ENCODE measurements at regions not wholly inside any gene's neighbourhood (a gene's known extent, or its start where the extent isn't known, plus 50 kb on each side); places are given as distances from the start of the nearest gene placed in this dataset.

DNA sequence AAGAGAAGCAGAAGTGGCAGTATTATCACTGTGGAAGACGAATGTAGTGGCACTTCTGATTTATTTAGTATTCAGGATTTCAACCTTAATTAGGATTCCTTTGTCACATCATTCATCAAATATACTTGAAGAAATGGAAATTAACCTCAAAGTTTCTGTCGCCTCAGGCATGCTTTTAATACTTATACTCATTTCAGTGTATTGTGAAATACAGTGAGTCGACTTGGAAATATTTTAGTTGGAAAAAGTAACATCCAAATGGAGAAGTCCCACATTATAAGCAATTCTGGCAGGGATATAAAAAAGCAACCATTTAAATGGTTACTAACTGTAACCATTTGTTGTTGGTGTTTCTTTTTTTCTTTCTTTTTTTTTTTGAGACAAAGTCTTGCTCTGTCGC is 648.8 kb downstream of the ARL4A start:
- no peak for DNase-seq

DNA sequence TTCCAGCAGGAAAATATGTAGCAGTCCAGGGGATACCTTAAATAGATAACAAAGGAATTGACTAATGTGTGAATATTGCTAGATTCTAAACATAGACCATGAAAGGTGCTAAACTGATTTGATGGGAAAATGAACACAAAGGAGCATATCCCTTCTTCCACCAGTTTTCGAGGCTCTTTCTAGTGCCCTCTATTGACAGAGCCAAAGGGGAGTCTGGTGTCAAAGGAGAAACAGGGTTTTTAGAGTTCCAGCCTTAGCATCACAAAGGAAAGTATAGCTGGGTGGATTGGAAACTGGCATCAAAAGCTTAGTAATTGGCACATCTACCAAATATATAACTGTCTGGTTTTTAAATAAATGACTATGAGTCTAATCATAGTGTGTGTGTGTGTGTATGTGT is 636.8 kb downstream of the ETV1 start:
- DNase-seq = no peak

DNA sequence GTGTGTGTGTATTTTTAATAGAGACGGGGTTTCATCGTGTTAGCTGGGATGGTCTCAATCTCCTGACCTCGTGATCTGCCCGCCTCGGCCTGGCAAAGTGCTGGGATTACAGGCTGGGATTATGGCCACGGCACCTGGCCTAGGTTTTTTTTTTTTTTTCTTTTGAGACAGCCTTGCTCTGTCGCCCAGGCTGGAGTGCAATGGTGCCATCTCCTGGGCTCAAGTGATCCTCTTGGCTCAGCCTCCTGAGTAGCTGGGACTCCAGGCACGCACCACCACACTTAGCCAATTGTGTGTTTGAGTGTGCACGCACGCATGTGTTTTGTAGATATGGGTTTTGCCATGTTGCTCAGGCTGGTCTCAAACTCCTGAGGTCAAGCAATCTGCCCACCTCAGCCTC is 629.8 kb downstream of the ETV1 start:
- DNase-seq = no peak

DNA sequence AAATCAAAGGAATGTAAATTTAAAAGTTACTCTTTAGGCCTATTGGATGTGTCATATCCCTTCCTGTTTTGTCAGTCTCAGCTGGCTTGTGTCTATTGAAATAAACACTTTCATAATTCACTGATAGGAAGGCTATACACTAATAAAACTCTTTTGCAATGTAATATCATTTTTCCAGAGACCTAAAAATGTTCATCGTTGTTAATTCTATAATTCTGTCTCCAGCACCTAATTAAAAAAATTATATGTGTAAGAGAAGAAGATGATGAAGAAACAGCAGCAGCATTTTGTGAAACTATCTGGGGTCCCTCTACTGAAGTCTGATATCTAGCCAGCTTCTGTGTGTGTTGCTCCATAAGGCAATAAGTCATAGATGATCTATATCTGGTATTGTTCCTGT is 602.7 kb downstream of the ETV1 start:
- DNase-seq = no peak

DNA sequence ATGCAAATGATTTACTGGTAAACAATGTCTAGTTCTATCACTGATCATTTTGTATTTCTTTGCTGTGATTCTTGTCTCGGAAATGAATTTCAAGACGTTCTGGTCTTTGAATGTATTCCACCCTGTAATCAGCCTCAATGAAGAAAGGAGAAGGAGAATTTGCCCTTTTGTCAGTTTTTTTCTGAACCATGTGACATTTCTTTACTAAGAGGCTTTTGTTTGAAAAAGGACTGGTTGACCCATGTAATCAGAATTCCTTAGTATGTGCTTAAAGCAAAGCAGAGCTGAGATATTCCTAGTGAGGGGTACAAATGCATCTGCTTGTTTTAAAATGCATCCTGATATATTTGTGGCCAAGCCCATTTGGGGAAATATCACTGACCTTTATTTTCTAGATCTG is 581.6 kb downstream of the ETV1 start:
- DNase-seq = no peak

DNA sequence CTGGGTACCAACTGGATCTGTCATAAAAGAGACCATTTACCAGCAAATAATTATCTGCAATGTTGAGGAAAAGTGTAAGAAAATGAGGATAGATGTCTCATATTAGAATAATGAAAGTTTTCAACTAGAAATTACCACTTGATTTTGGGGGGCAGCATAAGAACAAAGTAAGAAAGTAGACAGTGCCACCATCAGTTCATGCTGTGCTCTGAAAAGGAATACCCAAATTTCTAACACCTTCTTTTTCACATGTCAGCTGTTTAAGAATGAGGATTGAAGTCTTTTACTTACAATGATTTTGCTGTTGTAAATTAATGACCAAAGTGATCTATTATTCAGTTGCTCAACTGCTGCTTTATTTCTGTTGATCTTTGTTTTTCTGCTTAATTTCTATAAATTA is 578.3 kb downstream of the ETV1 start:
- no peak for DNase-seq

DNA sequence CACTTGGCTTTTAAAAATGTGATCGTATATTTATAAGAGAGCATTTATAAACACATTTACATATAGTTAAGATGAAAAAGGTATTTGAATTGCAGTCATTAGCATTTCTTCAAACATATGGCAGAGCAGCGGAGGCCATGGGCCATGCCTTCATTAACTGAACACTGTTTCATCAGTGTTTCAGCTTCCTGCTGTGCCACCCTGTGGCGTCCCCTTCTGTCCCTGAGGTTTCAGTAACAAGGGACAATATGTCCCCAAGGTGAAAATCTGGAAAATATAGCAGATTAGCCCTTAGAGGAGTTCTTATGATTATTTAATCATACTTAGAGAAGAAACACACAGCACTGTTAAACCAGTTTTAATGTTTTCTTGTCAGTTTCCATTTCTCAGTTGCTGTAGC is 577.8 kb downstream of the ETV1 start:
- DNase-seq = no peak

DNA sequence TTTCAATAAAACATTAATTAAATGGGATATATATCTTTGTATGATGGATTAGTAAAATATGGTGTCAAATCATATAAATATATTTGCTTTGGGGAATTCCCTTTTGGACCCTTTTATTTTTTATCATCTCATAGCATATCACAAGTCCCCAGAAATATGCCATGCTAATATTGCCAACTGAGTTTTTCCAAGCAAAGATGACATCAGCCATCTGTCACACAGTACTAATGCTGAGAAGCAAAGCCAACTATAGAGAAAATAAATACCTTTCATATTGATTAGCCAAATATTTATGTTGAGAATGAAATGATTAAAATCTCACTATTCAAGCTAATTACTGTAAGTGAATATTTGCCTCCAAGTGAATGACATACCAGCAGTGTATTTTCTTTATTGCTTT is 575.3 kb downstream of the ETV1 start:
- DNase-seq = no peak

DNA sequence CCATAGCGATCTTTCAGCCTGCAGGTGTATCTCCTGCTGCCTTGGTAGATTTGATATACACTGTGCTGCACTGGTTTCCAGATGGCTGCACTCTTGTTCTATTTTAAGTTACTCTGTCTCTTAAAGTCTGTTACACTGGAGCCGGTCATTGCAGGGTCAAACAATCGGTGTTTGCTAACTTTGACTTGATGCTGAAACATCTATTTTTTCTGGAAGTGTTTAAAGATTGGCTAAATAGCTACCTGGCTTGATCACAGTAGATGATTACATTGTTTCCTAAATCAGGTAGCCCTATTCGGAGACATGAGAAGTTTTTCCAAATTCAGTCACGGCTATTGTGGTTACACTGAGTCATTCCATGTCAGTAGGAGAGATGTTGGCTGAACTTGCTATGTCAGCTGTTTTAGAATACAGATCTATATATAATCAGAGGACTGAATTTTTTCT is 574.8 kb downstream of the ETV1 start:
- no peak for DNase-seq

DNA sequence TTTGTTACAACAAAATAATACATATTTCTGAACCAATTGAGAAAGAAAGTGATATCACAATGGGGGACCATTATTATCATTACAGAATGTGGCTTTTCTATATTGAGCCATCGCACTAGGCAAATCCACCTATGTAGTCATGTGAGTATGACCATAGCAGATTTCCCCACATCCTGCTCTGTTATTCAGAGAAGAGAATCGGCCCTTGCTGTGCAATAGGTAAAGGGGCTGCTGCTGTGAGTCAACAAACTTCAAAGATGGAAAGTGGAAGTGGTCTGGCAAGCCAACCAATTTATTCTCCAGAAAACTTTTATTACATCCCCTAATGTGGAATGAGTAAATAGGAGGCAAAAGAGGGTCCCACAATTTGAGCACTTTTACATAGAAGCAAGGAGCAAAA is 573.4 kb downstream of the ETV1 start:
- no peak for DNase-seq

DNA sequence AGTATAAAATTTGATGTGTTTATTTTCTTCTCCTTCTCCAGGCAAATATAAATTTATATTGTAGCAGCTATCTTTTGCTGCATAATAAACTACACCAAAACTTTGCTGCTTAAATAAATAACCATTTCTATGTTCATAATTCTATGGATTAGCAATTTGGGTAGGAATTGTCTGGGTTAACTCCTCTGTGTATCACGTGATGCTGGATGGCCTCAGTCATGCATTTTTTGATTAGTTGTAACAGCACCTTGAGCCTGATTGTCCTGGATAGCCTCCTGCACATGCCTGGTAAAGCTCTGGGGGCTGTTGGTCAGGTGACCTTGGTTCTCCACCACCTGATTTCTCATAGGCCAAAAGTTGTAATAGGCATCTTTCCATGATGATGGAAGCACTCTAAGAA is 572.9 kb downstream of the ETV1 start:
- DNase-seq = no peak

DNA sequence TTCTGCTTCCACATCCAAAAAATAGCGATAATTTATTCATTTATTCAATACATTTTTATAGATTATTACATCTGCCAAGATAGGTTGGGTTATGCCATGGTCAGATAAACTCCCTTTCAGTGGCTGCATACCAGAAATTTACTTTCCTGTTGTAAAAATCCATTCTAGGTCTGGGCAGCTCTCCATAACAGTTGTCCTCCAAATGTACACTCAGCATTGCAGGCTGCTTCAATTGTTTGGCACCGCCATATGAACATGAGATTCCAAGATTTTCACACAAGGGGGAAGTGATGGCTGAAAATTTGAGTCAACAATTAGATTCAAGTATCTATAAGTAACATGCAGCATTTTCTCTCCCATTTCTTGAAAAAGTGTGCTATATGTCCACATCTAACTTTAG is 568.7 kb downstream of the ETV1 start:
- no peak for DNase-seq

DNA sequence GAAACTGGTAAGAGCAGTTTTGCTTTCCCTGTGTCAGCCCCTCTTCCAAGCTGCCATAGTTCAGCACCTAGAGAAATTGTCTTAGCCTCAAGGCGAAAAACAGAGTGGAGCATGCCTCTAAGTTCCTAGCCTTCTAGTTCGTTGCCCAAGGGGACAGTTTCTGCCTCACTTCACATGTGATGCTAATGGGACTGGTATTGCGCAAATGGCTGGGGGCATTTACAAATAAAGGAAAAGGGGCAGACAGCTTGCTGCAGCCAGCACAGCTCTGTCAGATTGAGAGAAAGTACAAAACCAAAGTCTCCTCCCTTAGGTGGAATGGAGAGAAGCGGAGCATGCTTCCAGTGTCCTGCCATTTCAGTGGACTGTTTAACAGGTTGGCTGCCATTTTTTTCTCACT is 567.7 kb downstream of the ETV1 start:
- no peak for DNase-seq

DNA sequence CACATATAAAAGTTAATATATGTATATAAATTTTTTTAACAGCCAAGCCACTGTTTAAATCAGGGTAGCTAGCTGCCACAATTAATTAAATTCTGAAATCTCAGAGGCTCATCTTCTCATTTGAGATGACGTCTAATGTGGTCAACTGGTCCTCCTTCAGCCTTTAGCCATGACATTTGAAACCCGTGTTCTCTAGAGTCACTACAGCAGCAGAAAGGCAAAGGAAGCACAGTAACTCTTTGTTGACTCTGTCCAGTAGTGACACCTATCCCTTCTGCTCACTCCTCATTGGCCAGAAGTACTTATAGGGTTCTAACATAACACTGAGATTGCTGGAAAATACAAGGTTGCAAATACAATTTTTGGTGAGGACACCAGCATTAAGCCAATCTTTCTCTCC is 555.5 kb downstream of the ETV1 start:
- DNase-seq = no peak

DNA sequence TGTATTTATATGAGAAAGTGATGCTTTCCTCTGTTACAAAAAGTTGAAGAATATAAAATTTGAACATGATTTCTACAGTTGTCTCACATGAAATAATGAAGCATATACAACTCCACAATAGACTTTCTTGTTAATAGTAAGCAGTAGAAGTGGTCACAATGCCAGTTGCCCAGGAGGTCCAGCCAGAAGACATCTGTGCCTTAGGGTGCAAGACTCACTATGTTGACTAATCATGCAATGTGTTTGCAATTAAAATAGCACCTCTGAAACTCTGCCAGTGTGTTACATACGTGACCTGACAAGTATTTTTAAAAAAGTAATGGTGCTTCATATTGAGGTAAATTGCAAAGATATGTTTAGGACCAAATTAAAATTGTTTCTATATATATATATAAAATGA is 547.2 kb downstream of the ETV1 start:
- DNase-seq = no peak

DNA sequence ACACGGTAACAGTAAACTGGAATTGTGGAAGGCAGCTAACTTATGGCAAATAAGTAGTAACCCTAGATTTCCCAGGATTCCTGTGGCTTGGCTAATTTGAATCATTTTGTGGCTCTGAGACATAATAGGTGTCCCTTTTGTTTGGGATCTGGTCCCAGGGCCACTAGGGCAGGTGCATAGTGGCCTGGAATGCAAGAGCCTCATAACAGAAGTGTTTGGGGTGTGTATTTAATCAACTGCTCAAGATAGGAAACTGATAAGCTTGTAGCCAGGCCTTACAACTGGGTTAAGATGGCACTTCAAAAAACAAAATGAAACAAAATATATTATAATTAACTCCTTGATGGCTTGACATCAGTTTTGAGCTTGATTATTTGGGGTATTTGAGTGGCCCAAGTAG is 541.8 kb downstream of the ETV1 start:
- no peak for DNase-seq

DNA sequence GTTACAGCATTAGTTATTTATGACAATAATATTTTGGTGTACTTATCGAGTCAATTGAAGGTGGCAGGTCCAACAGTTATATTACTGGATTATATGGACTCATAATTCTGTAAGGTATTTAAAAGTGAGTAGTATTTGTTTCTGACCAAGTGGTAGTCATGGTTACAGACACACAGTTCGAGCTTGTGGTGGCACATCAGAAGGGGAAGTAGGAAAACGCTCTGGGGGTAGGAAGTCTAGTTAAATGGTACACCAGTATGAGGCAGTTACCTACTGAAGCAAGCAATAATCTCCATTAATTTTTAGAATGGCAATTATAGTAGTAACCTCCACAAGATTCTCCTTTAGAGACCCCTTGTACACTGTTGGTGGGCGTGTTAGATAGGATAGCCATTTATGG is 541.2 kb downstream of the ETV1 start:
- DNase-seq = no peak

DNA sequence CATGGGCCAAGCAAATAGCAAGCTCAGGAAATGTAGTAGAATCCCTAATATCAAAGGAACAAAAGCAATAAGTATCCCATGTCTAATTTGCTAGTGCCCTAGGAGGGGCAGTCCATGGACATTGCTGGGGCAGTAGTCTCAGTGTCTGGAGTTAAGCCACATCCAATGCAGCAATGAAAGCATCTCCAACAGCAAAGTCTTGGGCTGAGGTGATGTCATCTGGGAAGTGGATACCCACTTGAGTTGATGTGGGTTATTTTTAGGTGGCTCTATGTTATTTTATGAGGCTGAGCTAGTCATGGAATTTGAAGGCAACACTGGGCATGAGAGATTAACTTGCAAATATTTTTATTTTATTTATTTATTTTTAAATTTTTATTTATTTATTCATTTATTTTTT is 540.0 kb downstream of the ETV1 start:
- DNase-seq = no peak

DNA sequence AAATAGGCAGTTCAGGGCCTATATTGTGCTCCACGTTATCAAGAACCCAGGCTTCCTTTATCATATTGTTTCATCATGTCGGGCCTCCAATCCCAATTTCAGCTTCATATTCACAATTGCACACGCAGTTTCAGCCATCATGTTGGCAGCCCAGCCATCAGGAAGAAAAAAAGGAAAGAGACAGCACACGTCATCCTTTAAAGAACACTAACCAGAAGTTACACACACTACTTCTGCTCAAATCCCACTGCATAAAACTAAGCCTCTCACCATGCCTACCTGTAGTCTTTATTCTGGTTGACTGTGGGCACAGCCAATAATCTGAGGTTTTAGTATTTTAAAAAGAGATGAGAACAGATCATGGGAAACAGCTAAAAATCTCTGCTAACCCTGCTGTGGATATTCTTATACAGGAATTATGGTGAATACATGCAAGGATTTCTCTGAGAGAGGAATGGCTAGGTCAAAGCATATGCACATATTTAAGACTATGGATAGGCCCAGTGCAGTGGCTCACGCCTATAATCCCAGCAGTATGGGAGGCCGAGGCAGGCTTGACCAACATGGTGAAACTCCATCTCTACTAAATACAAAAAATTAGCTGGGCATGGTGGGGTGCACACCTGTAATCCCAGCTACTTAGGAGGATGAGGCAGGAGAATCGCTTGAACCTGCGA is 534.4 kb downstream of the ETV1 start:
- no peak for DNase-seq

DNA sequence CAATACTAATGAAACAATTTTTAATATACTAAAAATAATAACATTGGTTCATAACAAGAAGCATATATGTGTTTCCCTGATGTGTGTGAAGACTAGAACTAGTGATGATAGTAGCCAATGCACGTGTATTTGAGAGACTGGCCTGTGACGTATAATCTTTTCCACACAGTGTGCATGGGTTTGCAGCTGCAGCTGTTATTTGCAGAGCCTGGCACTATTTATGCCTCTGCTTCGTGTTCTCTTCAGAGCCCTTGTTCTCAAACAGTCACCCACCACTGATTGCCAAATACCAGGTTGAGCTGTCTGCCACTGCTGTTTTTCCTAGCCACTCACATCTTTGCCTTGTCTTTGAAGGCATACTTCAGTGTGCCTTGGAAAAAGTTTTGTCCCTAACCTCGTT is 531.7 kb downstream of the ETV1 start:
- no peak for DNase-seq

DNA sequence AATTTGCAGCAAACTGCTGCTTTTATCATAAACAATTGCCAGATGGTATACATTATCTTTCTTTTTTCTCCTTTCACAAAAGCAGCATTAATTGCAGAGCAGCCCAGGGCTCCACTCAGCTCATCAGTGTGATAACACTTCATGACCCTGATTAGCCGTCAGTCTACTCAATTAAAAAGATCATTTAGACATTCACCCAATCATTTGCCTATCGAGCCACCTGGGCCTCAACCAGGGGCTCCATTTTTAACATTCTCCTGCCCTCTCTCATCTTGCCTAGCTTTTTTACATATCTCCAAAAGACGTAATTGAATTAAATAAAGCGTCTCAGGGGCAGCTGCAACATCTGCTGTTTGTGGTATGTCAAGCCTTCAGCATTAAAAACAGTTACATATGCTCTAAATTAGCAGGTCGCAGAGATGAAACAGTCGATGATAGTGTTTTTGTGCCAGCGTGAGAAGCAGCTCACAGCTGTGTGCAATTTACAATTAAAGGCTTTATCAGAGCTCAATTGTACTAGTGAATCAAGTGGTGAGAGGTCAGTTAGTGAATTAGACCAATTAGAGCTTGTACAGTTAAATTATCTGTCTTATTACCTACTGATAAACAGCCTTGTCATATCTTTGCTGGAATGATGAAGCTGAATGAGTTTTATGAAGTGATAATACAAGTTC is 522.5 kb downstream of the ETV1 start:
- DNase-seq = no peak

DNA sequence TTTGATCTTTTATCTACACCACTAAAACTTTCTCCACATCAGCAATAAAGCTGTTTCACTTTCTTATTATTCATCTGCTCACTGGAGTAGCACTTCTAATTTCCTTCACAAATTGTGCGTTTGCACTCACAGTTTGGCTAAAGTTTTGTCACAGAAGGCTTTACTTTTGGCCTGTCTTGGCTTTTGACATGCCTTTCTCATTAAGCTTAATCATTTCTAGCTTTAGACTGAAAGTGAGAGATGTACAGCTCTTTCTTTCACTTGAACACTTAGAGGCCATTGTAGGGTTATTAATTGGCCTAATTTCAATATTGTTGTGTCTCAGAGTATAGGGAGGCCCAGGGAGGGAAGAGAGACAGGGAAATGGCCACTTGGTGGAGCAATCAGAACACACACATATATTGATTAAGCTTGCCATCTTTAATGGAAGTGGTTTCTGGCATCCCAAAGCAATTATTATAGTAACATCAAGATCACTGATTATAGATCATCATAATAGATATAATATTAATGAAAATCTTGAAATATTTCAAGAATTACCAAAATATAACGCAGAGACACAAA is 512.5 kb downstream of the ETV1 start:
- no peak for DNase-seq

DNA sequence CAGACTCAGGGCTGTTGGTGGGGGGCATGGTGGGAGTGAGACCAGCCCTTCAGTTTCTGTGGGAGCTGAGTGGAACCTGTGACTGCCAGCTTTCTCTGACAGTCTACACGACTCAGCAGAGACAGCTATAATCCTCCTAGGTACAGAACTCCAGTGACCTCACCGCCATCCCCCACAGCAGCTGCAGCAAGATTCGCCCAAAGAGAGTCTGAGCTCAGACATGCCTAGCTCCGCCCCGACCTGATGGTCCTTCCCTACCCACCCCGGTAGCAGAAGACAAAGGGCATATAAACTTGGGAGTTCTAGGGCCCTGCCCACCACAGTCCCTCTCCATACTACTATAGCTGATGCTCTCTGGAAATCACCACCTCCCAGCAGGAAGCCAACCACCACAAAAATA is 500.1 kb downstream of the ETV1 start:
- DNase-seq = no peak

DNA sequence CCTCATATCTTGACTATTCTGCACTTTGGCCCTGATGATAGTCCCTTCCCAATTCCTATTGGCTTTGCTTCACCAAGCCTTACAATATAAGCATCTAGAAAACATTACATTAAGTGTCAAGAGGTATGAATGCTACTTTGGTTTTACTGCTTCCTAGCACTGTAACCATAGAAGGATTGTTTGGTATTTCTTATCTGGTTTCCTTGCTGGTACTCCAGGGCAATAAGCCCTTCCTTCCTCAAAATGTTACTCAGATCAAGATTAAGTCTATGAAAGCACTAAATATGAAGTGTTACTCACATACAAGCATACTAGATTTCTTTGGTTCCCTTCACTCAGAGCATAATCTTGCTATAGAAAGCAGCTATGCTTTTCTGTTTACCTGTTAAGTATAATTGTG is 492.5 kb downstream of the ETV1 start:
- DNase-seq = no peak

DNA sequence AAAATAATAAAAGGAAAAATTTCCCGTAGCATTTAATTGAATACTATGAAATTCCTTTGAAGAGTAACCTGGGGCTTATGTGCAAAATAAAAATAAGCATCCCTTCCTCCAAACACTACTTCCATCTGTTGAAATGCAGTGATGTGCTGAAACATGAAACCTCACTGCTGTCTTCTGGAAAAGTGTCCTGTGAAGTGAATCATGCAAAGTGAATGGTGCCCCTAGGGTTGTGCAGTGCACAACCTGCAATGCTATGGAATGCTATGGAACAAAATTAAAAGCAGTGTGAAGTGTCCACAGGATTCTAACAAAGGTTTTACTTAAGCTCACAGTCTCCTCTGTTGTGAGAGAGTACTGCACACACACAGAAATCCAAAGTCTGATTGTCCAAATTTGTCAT is 480.9 kb downstream of the ETV1 start:
- DNase-seq = no peak

Measured in T-helper 1 cell (primary cell).